HEK293 (cell line): ENCODE measurements at regions not wholly inside any gene's neighbourhood (a gene's known extent, or its start where the extent isn't known, plus 50 kb on each side); places are given as distances from the start of the nearest gene placed in this dataset.

Experiments used
- ZBTB21 ChIP-seq: fragments of 450-650 bp; formaldehyde crosslinking; IDR thresholded peaks from 2 replicates; pipeline ENCODE4 v1.5.1; 2017; ENCODE audit warnings: missing biosample characterization, missing genetic modification characterization
- ZNF701 ChIP-seq: fragments of 450-650 bp; formaldehyde crosslinking; IDR thresholded peaks from 2 replicates; pipeline ENCODE4 v1.5.1; 2016; ENCODE audit warnings: missing biosample characterization, missing genetic modification characterization

DNA sequence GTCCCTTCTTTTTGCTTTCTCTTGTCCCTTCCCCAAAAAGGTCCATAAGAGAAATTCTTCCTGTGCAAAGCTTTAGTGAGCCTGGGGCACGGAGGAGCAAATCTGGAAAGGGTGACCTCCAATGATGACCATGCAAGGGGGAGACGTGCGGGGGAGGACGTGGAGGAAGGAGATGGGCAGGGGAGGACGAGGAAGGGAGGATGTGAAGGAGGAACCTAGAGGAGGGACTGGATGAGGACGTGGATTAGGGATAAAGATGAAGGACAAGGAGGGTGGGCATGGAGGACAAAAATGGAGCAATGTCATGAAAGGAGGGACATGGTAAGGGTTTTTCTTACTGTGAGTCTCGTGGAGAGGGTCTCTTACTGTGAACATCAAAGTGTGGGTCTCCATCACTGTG is 139.5 kb downstream of the ERMARD start:
- TF ChIP-seq ZNF701 (tag by site-specific recombination), result no peak
- no peak for TF ChIP-seq ZBTB21 (tag by site-specific recombination)
